HCT116 (cell line): ENCODE measurements at regions not wholly inside any gene's neighbourhood (a gene's known extent, or its start where the extent isn't known, plus 50 kb on each side); places are given as distances from the start of the nearest gene placed in this dataset.
"Not testable (repeated sequence)": the region's sequence is repeated elsewhere in the genome, so short reads cannot be mapped to it uniquely, and the experiment has no call there.

Experiments used
- ATAC-seq: fragments of 200-7000 bp; cut with Tn5 transposase; 2 replicates; pipeline ENCODE4 v1.9.1; 2020; ENCODE audit warnings: mild to moderate bottlenecking, moderate library complexity
- BruUV-seq: library from RNA; stranded (reverse); fragments of 400-500 nt; replicated peaks from 2 replicates; lab custom pipeline; 2021; lab: Mats Ljungman, UMichigan
- CTCF ChIA-PET: fragments of 300-600 bp; sonication (Branson Sonifier 250); formaldehyde crosslinking; loops from one replicate; lab custom pipeline; 2021; ENCODE audit warnings: antibody characterized with exemption; lab: Charles Lee
- POLR2A ChIA-PET: fragments of 300-600, 350-600 bp; sonication (Branson Sonifier 250); formaldehyde crosslinking; loops from one replicate; lab custom pipeline; 2021; ENCODE audit warnings: antibody characterized with exemption; lab: Charles Lee
- RAD21 ChIA-PET, 2 experiments: fragments of 300-600 bp; sonication (Branson Sonifier 250); formaldehyde crosslinking; loops; one replicate each; lab custom pipeline; 2023; ENCODE audit warnings: low total read pairs in 2 of 2; ENCODE audit not compliant: uncharacterized antibody in 2 of 2, unreplicated experiment in 2 of 2, low non-redundant PET in 1 of 2; lab: Charles Lee
- DNase-seq: peaks from one replicate; pipeline ENCODE4 v3.0.0-alpha.2; 2010; ENCODE audit warnings: low read depth, low spot score
- H2AFZ ChIP-seq: fragments of 200-600 bp; shearing (Covaris generic), sonication (generic); 2 replicates; pipeline ENCODE4 v1.6.1; 2017; ENCODE audit warnings: low read depth, mixed run types, mixed read lengths, antibody characterized with exemption, low read length; ENCODE audit not compliant: poor library complexity, severe bottlenecking
- H3K27ac ChIP-seq: 2 replicates; pipeline ENCODE4 v1.5.1; 2012; ENCODE audit warnings: low read depth, low read length
- H3K27me3 ChIP-seq: fragments of 200-600 bp; sonication (generic); 2 replicates; pipeline ENCODE4 v1.6.1; 2016; ENCODE audit warnings: mixed run types, low read length, mixed read lengths; ENCODE audit not compliant: insufficient read depth
- H3K36me3 ChIP-seq, 2 experiments: fragments of 200-500 bp in 1 of 2; fragments of 200-600 bp in 1 of 2; sonication (Bioruptor generic) in 1 of 2; sonication (generic) in 1 of 2; 2 replicates each; pipeline versions ENCODE4 v1.5.1 to v1.6.1; 2014 to 2016; ENCODE audit warnings: low read length in 2 of 2, inconsistent platforms in 1 of 2, mixed read lengths in 1 of 2, mixed run types in 1 of 2; ENCODE audit not compliant: insufficient read depth in 2 of 2, control insufficient read depth in 1 of 2
- H3K4me1 ChIP-seq, 2 experiments: fragments of 200-600 bp in 1 of 2; sonication (generic) in 1 of 2; 2 replicates each; pipeline versions ENCODE4 v1.5.1 to v1.6.1; 2012 to 2017; ENCODE audit warnings: low read length in 2 of 2, inconsistent platforms in 1 of 2, mild to moderate bottlenecking in 1 of 2, mixed read lengths in 1 of 2, mixed run types in 1 of 2, moderate library complexity in 1 of 2; ENCODE audit not compliant: insufficient read depth in 2 of 2, control insufficient read depth in 1 of 2
- H3K4me2 ChIP-seq: fragments of 200-600 bp; sonication (generic); 2 replicates; pipeline ENCODE4 v1.6.1; 2017; ENCODE audit warnings: mixed run types, low read length, mixed read lengths
- H3K4me3 ChIP-seq, 2 experiments: fragments of 200-600 bp in 1 of 2; sonication (generic) in 1 of 2; replicated peaks in 1 of 2; 2 replicates each; pipeline ENCODE4 v1.5.1; 2011 to 2016; ENCODE audit warnings: low read length in 2 of 2, control low read depth in 1 of 2, low read depth in 1 of 2, mild to moderate bottlenecking in 1 of 2, mixed read lengths in 1 of 2, mixed run types in 1 of 2
- H3K79me2 ChIP-seq: fragments of 200-600 bp; sonication (generic); 2 replicates; pipeline ENCODE4 v1.6.1; 2017; ENCODE audit warnings: mild to moderate bottlenecking, mixed run types, low read length, moderate library complexity, mixed read lengths; ENCODE audit not compliant: insufficient read depth
- H3K9ac ChIP-seq: fragments of 200-600 bp; sonication (generic); 2 replicates; pipeline ENCODE4 v1.6.1; 2016; ENCODE audit warnings: low read length, mixed read lengths
- H3K9me2 ChIP-seq: fragments of 200-600 bp; sonication (generic), shearing (Covaris generic); 2 replicates; pipeline ENCODE4 v1.6.1; 2017; ENCODE audit warnings: mixed run types, mild to moderate bottlenecking, moderate library complexity; ENCODE audit not compliant: insufficient read depth
- H3K9me3 ChIP-seq, 2 experiments: fragments of 200-500 bp in 1 of 2; fragments of 200-600 bp in 1 of 2; sonication (Bioruptor generic) in 1 of 2; sonication (generic) in 1 of 2; 2 replicates each; pipeline ENCODE4 v1.6.1; 2014 to 2017; ENCODE audit warnings: low read length in 2 of 2, mixed read lengths in 2 of 2, inconsistent platforms in 1 of 2, low read depth in 1 of 2, mild to moderate bottlenecking in 1 of 2, mixed run types in 1 of 2, moderate library complexity in 1 of 2; ENCODE audit not compliant: control insufficient read depth in 1 of 2, insufficient read depth in 1 of 2
- H4K20me1 ChIP-seq: fragments of 200-600 bp; sonication (generic), shearing (Covaris generic); 2 replicates; pipeline ENCODE4 v1.6.1; 2017; ENCODE audit warnings: mixed run types, mild to moderate bottlenecking, moderate library complexity; ENCODE audit not compliant: insufficient read depth
- CBX3 ChIP-seq: IDR thresholded peaks from 2 replicates; pipeline ENCODE4 v1.6.1; 2012; ENCODE audit warnings: low read depth
- EGR1 ChIP-seq: IDR thresholded peaks from 2 replicates; pipeline ENCODE4 v1.6.1; 2012; ENCODE audit warnings: low read depth
- FOSL1 ChIP-seq: IDR thresholded peaks from 2 replicates; pipeline ENCODE4 v1.6.1; 2012; ENCODE audit warnings: low read depth
- JUND ChIP-seq: IDR thresholded peaks from 2 replicates; pipeline ENCODE4 v1.6.1; 2012
- POLR2A ChIP-seq: IDR thresholded peaks from 2 replicates; pipeline ENCODE4 v1.7.0; 2011; ENCODE audit warnings: borderline replicate concordance; ENCODE audit not compliant: insufficient read depth, insufficient read length; ENCODE audit errors: extremely low read depth
- RAD21 ChIP-seq: IDR thresholded peaks from 2 replicates; pipeline ENCODE4 v1.6.1; 2012; ENCODE audit warnings: low read depth, mild to moderate bottlenecking
- SP1 ChIP-seq: IDR thresholded peaks from 2 replicates; pipeline ENCODE4 v1.6.1; 2012; ENCODE audit warnings: low read depth
- SRF ChIP-seq: IDR thresholded peaks from 2 replicates; pipeline ENCODE4 v1.6.1; 2012; ENCODE audit warnings: low read depth
- ZFX ChIP-seq: fragments of 450-650 bp; IDR thresholded peaks from 2 replicates; pipeline ENCODE4 v1.6.1; 2017
- intact Hi-C: fragments of 100-400 bp; cut with micrococcal nuclease; formaldehyde crosslinking; loops from 2 replicates; pipeline ENCODE4 v1.10.0; 2022
- TF ChIP-seq, protein P1 (sequence below): IDR thresholded peaks from 2 replicates; pipeline ENCODE4 v1.6.1; 2012
- TF ChIP-seq, protein P2 (sequence below): IDR thresholded peaks from 2 replicates; pipeline ENCODE4 v1.6.1; 2012
- TF ChIP-seq, protein P3 (sequence below): IDR thresholded peaks from 2 replicates; pipeline ENCODE4 v1.6.1; 2011; ENCODE audit warnings: mild to moderate bottlenecking, low read length, moderate library complexity; ENCODE audit not compliant: insufficient replicate concordance; ENCODE audit errors: extremely low read depth

GRCh38 chr13:54611390-54611789, 1582.8 kb downstream of the OLFM4 start:
- ATAC-seq: no peak

GRCh38 chr13:54614726-54615125, 1586.1 kb downstream of the OLFM4 start:
- DNase-seq (no peak), ATAC-seq (no peak)
- no peaks in the 10 kb centered on the region for H3K4me1 ChIP-seq
- no peaks in the 10 kb centered on the region for H3K27me3 ChIP-seq
- no peaks in the 10 kb centered on the region for H4K20me1 ChIP-seq
- no peak overlapping the region for H3K4me2 ChIP-seq
- intact Hi-C loops: no loop called here
- no TSS peak for BruUV-seq
- H3K36me3 ChIP-seq: no peaks in the 10 kb centered on the region
- ChIA-PET POLR2A (no interaction called here), CTCF (no interaction called here), RAD21 (no interaction called here)
- no peaks in the 10 kb centered on the region for H3K79me2 ChIP-seq
- H3K4me3 ChIP-seq: no peak overlapping the region
- peaks cover 14 to 41% of the 10 kb centered on the region in 2 experiments for H3K9me3 ChIP-seq
- TF ChIP-seq, protein P1, sequence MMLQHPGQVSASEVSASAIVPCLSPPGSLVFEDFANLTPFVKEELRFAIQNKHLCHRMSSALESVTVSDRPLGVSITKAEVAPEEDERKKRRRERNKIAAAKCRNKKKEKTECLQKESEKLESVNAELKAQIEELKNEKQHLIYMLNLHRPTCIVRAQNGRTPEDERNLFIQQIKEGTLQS: no peak
- TF ChIP-seq SRF: no peak
- no peak for TF ChIP-seq EGR1
- TF ChIP-seq, protein P2, sequence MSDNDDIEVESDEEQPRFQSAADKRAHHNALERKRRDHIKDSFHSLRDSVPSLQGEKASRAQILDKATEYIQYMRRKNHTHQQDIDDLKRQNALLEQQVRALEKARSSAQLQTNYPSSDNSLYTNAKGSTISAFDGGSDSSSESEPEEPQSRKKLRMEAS: no peak
- TF ChIP-seq CBX3: no peak
- TF ChIP-seq RAD21: no peak
- no peak for TF ChIP-seq ZFX
- no peak for TF ChIP-seq SP1
- TF ChIP-seq POLR2A: no peak
- no peak overlapping the region for H2AFZ ChIP-seq
- H3K9me2 ChIP-seq: no peaks in the 10 kb centered on the region
- no peak overlapping the region for H3K27ac ChIP-seq
- no peak overlapping the region for H3K9ac ChIP-seq

More at GRCh38 chr13:54611390-54611789, 1582.8 kb downstream of the OLFM4 start:
- ChIA-PET RAD21 (no interaction called here), CTCF (no interaction called here), POLR2A (no interaction called here)
- Histone ChIP-seq H3K4me1 (no peaks in the 10 kb centered on the region), H3K79me2 (no peaks in the 10 kb centered on the region), H3K27me3 (no peaks in the 10 kb centered on the region), H3K4me2 (no peak overlapping the region), H3K27ac (no peak overlapping the region), H2AFZ (no peak overlapping the region), H3K9me2 (no peaks in the 10 kb centered on the region), H4K20me1 (no peaks in the 10 kb centered on the region), H3K4me3 (no peak overlapping the region), H3K9ac (no peak overlapping the region), H3K9me3 (peaks cover 10 to 36% of the 10 kb centered on the region in 2 experiments), H3K36me3 (no peaks in the 10 kb centered on the region)
- intact Hi-C loops: no loop called here
- TF ChIP-seq, protein P3, sequence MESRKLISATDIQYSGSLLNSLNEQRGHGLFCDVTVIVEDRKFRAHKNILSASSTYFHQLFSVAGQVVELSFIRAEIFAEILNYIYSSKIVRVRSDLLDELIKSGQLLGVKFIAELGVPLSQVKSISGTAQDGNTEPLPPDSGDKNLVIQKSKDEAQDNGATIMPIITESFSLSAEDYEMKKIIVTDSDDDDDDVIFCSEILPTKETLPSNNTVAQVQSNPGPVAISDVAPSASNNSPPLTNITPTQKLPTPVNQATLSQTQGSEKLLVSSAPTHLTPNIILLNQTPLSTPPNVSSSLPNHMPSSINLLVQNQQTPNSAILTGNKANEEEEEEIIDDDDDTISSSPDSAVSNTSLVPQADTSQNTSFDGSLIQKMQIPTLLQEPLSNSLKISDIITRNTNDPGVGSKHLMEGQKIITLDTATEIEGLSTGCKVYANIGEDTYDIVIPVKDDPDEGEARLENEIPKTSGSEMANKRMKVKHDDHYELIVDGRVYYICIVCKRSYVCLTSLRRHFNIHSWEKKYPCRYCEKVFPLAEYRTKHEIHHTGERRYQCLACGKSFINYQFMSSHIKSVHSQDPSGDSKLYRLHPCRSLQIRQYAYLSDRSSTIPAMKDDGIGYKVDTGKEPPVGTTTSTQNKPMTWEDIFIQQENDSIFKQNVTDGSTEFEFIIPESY: no peak
- TF ChIP-seq EGR1 (no peak), JUND (no peak), FOSL1 (no peak), SP1 (no peak)
- TF ChIP-seq, protein P2: no peak
- no TSS peak for BruUV-seq
- no peak for DNase-seq

DNA sequence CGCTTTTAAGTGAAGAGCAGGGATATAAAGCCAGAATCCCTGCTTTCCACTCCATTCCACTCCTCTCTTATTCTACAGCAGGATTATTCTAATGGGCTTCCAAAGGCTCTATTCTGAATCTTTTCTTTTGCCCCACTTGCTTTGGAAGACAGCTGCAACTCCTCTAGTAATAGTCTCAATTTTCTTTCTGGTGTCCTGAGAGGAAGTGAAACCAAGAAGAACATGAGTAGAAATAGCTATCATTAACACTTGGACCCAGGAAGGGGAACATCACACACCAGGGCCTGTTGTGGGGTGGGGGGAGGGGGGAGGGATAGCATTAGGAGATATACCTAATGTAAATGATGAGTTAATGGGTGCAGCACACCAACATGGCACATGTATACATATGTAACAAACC, 1597.9 kb downstream of the OLFM4 start:
- DNase-seq, BruUV-seq, H3K4me3 ChIP-seq, H4K20me1 ChIP-seq, POLR2A ChIA-PET, H2AFZ ChIP-seq, CTCF ChIA-PET, RAD21 ChIA-PET, H3K9ac ChIP-seq, intact Hi-C loops, H3K79me2 ChIP-seq, H3K9me2 ChIP-seq, ATAC-seq, H3K36me3 ChIP-seq, H3K27ac ChIP-seq, H3K4me2 ChIP-seq, H3K4me1 ChIP-seq, H3K27me3 ChIP-seq: not testable (repeated sequence)
- H3K9me3 ChIP-seq: peaks cover 14 to 24% of the 10 kb centered on the region in 2 experiments; a peak in 3 of 4 replicates
